NOMO-1 treated with DMSO at 0.1 percent for 48 hours (cell line): ENCODE measurements at regions not wholly inside any gene's neighbourhood (a gene's known extent, or its start where the extent isn't known, plus 50 kb on each side); places are given as distances from the start of the nearest gene placed in this dataset.

Experiments used
- DNase-seq: peaks from one replicate; lab custom pipeline; 2025; ENCODE audit not compliant: unreplicated experiment; lab: John Stamatoyannopoulos, UW

- DNase-seq = no peak
These were observed 94.1 kb upstream of the ZNF804A start for GRCh38 chr2:184504252-184504651.

GRCh38 chr2:184507254-184507653 lies 91.1 kb upstream of the ZNF804A start:
- no peak for DNase-seq

- no peak for DNase-seq
These were observed 80.9 kb upstream of the ZNF804A start for GRCh38 chr2:184517402-184517801.

GRCh38 chr2:184520441-184520840 lies 77.9 kb upstream of the ZNF804A start:
- DNase-seq = no peak

GRCh38 chr2:184523732-184524131 lies 74.6 kb upstream of the ZNF804A start:
- DNase-seq = no peak

GRCh38 chr2:184524551-184525382 lies 73.6 kb upstream of the ZNF804A start:
- no peak for DNase-seq

GRCh38 chr2:184527058-184527457 lies 71.3 kb upstream of the ZNF804A start:
- no peak for DNase-seq

GRCh38 chr2:184528119-184528518 lies 70.2 kb upstream of the ZNF804A start:
- no peak for DNase-seq

GRCh38 chr2:184530239-184530638 lies 68.1 kb upstream of the ZNF804A start:
- DNase-seq = no peak

GRCh38 chr2:184530959-184531358 lies 67.4 kb upstream of the ZNF804A start:
- no peak for DNase-seq

- DNase-seq = no peak
These were observed 65.8 kb upstream of the ZNF804A start for GRCh38 chr2:184532551-184532950.

GRCh38 chr2:184534986-184535385 lies 63.3 kb upstream of the ZNF804A start:
- DNase-seq = no peak

- no peak for DNase-seq
These were observed 58.0 kb upstream of the ZNF804A start for GRCh38 chr2:184540246-184540789.

GRCh38 chr2:184541591-184541990 lies 56.7 kb upstream of the ZNF804A start:
- DNase-seq = no peak

GRCh38 chr2:184543832-184544231 lies 54.5 kb upstream of the ZNF804A start:
- no peak for DNase-seq
